Activated CD4-positive, alpha-beta T cell treated with anti-CD3 and anti-CD28 coated beads for 4 hours (primary cell): ENCODE measurements at regions not wholly inside any gene's neighbourhood (a gene's known extent, or its start where the extent isn't known, plus 50 kb on each side); places are given as distances from the start of the nearest gene placed in this dataset.

Experiments
- DNase-seq, 2 donors: peaks; one replicate each; pipeline ENCODE4 v3.0.0-alpha.2; 2020

- DNase-seq = no peak
Measured at GRCh38 chr2:216918088-216918680, 58.3 kb upstream of the TNP1 start.

- no peak for DNase-seq
Measured at GRCh38 chr2:216916956-216917650, 57.2 kb upstream of the TNP1 start.

GRCh38 chr2:216915557-216916150 lies 55.8 kb upstream of the TNP1 start:
- no peak for DNase-seq

DNA sequence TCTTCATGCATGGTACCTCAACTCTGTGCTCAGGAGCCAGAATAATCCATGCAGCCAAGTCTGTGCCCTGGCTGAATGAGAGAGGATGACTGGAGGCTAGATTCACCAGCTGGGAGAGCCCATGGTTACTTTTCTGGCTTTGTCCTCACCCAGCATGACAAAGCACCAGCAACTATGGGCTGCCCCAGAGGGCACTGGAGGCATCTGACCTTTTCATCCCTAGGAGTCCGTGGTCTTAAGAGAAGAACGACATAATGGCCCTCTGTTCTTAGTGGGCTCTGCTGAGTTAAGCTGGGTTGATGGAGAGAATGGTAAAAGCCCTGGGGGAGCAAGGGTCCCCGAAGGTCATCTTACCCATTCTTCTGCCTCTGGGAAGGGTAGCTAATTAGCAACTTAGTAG lies 54.6 kb upstream of the TNP1 start:
- no peak for DNase-seq

- DNase-seq = no peak
Measured at GRCh38 chr2:216911886-216912285, 52.0 kb upstream of the TNP1 start.

- DNase-seq = no peak
Measured at GRCh38 chr2:216911008-216911407, 51.1 kb upstream of the TNP1 start.

DNA sequence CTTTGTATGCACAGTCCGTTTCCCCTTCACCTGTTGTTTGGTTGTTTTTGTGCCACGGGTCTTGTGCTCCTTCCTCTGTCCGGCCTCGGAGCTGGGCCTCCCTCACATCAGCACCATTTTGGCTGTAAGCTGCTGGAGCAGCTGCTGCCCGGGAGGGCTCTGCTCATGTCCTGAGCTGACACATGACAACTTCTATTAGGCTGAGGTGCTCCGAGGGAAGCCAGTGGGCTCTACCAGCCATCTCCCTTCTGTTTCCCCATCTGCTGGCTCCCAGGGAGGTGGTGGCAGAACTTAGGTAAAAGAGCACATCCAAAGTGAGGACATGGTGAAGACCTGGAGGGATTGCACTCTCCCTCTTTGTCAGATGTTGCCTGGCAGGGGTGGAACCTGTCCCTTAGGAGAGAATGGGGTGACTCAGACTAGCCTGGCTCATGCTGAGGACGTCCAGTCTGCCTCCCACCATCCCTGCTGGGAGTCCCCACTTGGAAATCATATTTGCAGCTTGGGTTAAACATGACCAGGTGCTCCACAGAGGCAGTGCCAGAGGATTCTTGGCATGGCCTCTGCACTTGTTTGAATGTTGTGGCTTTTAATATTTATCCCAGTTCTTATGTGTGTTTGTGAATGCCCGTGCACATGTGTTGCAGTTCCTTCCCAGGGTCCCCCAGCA lies 49.8 kb upstream of the TNP1 start:
- DNase-seq = no peak
